Activated CD8-positive, alpha-beta memory T cell treated with anti-CD3 and anti-CD28 coated beads for 24 hours (primary cell): ENCODE measurements at regions not wholly inside any gene's neighbourhood (a gene's known extent, or its start where the extent isn't known, plus 50 kb on each side); places are given as distances from the start of the nearest gene placed in this dataset.

Source experiments
- DNase-seq: peaks from one replicate; pipeline ENCODE4 v3.0.0-alpha.2; 2020

GRCh38 chr12:75581515-75581914 is 70.1 kb upstream of the KRR1 start:
- DNase-seq: no peak

GRCh38 chr12:75579552-75579951 is 68.1 kb upstream of the KRR1 start:
- no peak for DNase-seq

- no peak for DNase-seq
Measured at GRCh38 chr12:75578546-75578945, 67.1 kb upstream of the KRR1 start.

- no peak for DNase-seq
Measured at GRCh38 chr12:75577812-75578211, 66.4 kb upstream of the KRR1 start.

GRCh38 chr12:75571656-75572205 is 60.3 kb upstream of the KRR1 start:
- no peak for DNase-seq

GRCh38 chr12:75571204-75571603 is 59.8 kb upstream of the KRR1 start:
- no peak for DNase-seq

- DNase-seq: no peak
Measured at GRCh38 chr12:75568801-75569200, 57.4 kb upstream of the KRR1 start.

- DNase-seq: no peak
Measured at GRCh38 chr12:75568393-75568792, 57.0 kb upstream of the KRR1 start.

GRCh38 chr12:75565795-75566194 is 54.4 kb upstream of the KRR1 start:
- DNase-seq: no peak

- DNase-seq: no peak
Measured at GRCh38 chr12:75564852-75565251, 53.4 kb upstream of the KRR1 start.

- DNase-seq: no peak
Measured at GRCh38 chr12:75564398-75564797, 53.0 kb upstream of the KRR1 start.

- no peak for DNase-seq
Measured at GRCh38 chr12:75563351-75563750, 51.9 kb upstream of the KRR1 start.

GRCh38 chr12:75561921-75562320 is 50.5 kb upstream of the KRR1 start:
- no peak for DNase-seq
